ENCODE measurements at regions not wholly inside any gene's neighbourhood (a gene's known extent, or its start where the extent isn't known, plus 50 kb on each side); places are given as distances from the start of the nearest gene placed in this dataset.

DNA sequence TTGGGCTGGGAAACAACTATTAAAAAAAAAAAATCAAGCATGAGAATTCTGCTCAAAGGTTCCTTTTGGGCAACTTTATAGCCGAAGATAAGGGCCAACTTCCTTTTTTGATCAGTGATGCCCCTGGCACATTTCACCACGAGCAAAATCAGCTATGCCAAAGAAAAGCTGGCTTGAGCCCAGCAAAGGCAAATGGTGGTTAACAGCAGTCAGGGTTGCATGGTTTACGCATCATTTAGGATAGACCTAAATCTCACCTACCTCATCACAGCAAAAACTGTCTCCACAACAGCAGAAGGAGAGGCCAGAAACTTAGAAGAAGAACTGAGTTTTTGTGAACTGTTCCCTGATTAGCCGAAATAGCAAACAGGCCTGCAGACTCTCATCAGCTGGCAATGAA is 220.1 kb upstream of the CDIN1 start:
- Histone ChIP-seq H3K18ac (ENCODE audit: insufficient read length, low read depth, low read length) (no peak overlapping the region), H3K4me1 (ENCODE audit: insufficient read depth, low read length) (no peaks in the 10 kb centered on the region), H2BK20ac (ENCODE audit: low read depth, low read length, poor library complexity, severe bottlenecking) (no peak overlapping the region), H3K27ac (ENCODE audit: insufficient read length, low read depth, low read length) (no peak overlapping the region), H4K20me1 (ENCODE audit: control insufficient read depth, insufficient read depth, insufficient read length) (no peaks in the 10 kb centered on the region), H4K8ac (replicated peaks; ENCODE audit: insufficient read length, low read depth, low read length) (no peak overlapping the region), H3K4me2 (ENCODE audit: insufficient read depth, insufficient read length, low read length) (no peak overlapping the region), H2BK12ac (ENCODE audit: insufficient read length, low read depth, low read length) (no peak overlapping the region), H3K23ac (ENCODE audit: insufficient read length, low read depth, low read length) (no peak overlapping the region), H2BK15ac (ENCODE audit: low read depth, low read length) (no peak overlapping the region), H3K9me3 (ENCODE audit: control insufficient read depth, low read depth, low read length) (no peaks in the 10 kb centered on the region), H3K56ac (ENCODE audit: insufficient read length, low read depth, low read length) (no peak overlapping the region), H4K91ac (ENCODE audit: insufficient read length, low read depth, low read length) (no peak overlapping the region), H3K14ac (ENCODE audit: insufficient read depth, low read length) (no peak overlapping the region), H3K4ac (ENCODE audit: low read depth, low read length) (no peak overlapping the region), H2BK5ac (ENCODE audit: insufficient read length, low read length) (no peak overlapping the region), H3K27me3 (ENCODE audit: insufficient read depth, low read length) (no peaks in the 10 kb centered on the region), H2AFZ (ENCODE audit: low read length) (no peak overlapping the region), H3K79me1 (ENCODE audit: insufficient read depth, low read depth, low read length, poor library complexity, severe bottlenecking) (no peaks in the 10 kb centered on the region), H3T11ph (ENCODE audit: low read length) (no peak overlapping the region), H2BK120ac (ENCODE audit: low read depth, low read length, poor library complexity, severe bottlenecking) (no peak overlapping the region), H3K23me2 (ENCODE audit: insufficient read length, low read depth, low read length, poor library complexity, severe bottlenecking) (no peaks in the 10 kb centered on the region), H3K9ac (ENCODE audit: extremely low read depth, insufficient read length, low read length) (no peak overlapping the region), H4K5ac (ENCODE audit: insufficient read length, low read depth, low read length) (no peak overlapping the region), H2AK5ac (ENCODE audit: insufficient read length, low read length) (no peak overlapping the region), H3K79me2 (ENCODE audit: insufficient read depth, low read length) (no peaks in the 10 kb centered on the region)
- WGBS (ENCODE audit: extremely low coverage, insufficient read length, low lambda C conversion rate) = no CpG with 5 or more reads among the region's 4 CpGs
- no peak overlapping the region for H3K27ac Mint-ChIP-seq
- no peaks in the 10 kb centered on the region for H3K27me3 Mint-ChIP-seq (ENCODE audit: low read depth)
- DNase-seq = no peak
- no peak overlapping the region for H3K4me3 Mint-ChIP-seq
- TF ChIP-seq, protein P1, sequence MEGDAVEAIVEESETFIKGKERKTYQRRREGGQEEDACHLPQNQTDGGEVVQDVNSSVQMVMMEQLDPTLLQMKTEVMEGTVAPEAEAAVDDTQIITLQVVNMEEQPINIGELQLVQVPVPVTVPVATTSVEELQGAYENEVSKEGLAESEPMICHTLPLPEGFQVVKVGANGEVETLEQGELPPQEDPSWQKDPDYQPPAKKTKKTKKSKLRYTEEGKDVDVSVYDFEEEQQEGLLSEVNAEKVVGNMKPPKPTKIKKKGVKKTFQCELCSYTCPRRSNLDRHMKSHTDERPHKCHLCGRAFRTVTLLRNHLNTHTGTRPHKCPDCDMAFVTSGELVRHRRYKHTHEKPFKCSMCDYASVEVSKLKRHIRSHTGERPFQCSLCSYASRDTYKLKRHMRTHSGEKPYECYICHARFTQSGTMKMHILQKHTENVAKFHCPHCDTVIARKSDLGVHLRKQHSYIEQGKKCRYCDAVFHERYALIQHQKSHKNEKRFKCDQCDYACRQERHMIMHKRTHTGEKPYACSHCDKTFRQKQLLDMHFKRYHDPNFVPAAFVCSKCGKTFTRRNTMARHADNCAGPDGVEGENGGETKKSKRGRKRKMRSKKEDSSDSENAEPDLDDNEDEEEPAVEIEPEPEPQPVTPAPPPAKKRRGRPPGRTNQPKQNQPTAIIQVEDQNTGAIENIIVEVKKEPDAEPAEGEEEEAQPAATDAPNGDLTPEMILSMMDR (conservative IDR thresholded peaks at IDR 0.05) = no peak
- no peaks in the 10 kb centered on the region for H3K36me3 Mint-ChIP-seq (ENCODE audit: insufficient read depth in 1 of 3, low read depth in 3 of 3)
- no peaks in the 10 kb centered on the region for H3K4me1 Mint-ChIP-seq
- no peaks in the 10 kb centered on the region for H3K9me3 Mint-ChIP-seq

All from H9 (cell line).